ENCODE measurements at regions not wholly inside any gene's neighbourhood (a gene's known extent, or its start where the extent isn't known, plus 50 kb on each side); places are given as distances from the start of the nearest gene placed in this dataset.
"Not testable (repeated sequence)": the region's sequence is repeated elsewhere in the genome, so short reads cannot be mapped to it uniquely, and the experiment has no call there.

DNA sequence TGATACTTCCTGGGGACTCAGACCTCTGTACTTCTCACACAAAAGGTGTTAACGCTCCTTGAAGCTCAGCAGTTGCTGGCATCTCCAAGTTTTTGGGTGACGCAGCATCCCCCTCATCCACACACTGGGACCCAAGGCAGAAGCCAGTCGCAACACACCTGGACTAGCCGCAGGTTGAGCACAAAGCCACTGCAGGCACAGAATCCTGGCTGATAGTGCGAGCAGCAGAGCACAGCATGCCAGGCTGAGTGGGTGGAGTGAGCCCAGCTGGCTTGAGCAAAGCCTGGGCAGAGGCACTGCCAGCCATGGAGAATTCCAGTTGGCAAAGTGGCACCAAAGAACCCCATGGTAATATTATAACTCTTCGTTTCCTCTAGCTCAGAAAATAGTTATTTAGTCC, 873.2 kb upstream of the NDST4 start:
- WGBS, 2 donors = 86 to 87% methylated on average over 6 of the region's 6 CpGs
- no peak for DNase-seq
- no peak overlapping the region for H3K27ac ChIP-seq
- no peak for TF ChIP-seq POLR2AphosphoS5 (IDR thresholded peaks at IDR 0.05)
- TF ChIP-seq POLR2A (IDR thresholded peaks at IDR 0.05) = no peak
- TF ChIP-seq EP300 (IDR thresholded peaks at IDR 0.05) = no peak
- TF ChIP-seq CTCF (IDR thresholded peaks at IDR 0.05) = no peak
- no peaks in the 10 kb centered on the region for H3K4me1 ChIP-seq
- no peaks in the 10 kb centered on the region for H3K9me3 ChIP-seq
- intact Hi-C loops (cut with DNase I) = no loop called here
- H3K27me3 ChIP-seq = no peaks in the 10 kb centered on the region
- H3K4me3 ChIP-seq = no peak overlapping the region
- no peaks in the 10 kb centered on the region for H3K36me3 ChIP-seq

DNA sequence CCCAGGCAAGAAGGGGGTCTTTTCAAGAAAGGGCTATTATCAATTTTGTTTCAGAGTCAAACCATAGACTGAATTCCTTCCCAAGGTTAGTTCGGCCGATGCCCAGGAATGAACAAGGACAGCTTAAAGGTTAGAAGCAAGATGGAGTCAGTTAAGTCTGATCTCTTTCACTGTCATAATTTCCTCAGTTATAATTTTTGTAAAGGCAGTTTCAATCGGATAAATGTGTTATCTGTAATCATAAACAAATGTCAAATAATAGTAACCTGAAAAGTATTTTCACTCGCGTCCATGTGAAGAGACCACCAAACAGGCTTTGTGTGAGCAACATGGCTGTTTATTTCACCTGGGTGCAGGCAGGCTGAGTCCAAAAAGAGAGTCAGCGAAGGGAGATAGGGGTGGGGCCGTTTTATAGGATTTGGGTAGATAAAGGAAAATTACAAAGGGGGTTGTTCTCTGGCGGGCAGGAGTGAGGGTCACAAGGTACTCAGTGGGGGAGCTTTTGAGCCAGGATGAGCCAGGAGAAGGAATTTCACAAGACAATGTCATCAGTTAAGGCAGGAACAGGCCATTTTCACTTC, 862.1 kb upstream of the NDST4 start:
- H3K9me3 ChIP-seq; H3K27me3 ChIP-seq; H3K4me1 ChIP-seq; DNase-seq; H3K4me3 ChIP-seq; H3K27ac ChIP-seq; intact Hi-C loops (cut with DNase I); H3K36me3 ChIP-seq: not testable (repeated sequence)
- 66 to 69% methylated on average over 8 of the region's 8 CpGs for WGBS, 2 donors

DNA sequence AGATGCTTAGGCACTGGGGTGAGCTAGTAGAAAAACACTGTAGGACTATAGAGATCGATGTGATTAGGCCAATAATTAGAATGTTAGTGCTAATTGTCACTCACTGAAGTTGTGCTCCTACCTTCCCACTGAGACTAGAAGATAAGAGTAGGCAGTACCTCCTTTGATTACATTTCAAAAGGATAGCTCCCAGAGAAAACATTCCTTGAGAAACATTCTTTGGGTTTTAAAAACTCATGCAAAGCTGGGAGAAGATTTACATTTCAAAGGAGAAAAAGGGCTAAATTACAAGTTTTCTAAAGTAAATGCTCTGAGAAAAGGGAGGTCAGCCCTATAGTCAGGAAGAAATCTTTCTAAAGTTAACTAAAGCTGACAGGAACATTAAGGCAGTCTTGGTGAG, 860.3 kb upstream of the NDST4 start:
- H3K4me3 ChIP-seq = no peak overlapping the region
- no peak for DNase-seq
- no peaks in the 10 kb centered on the region for H3K9me3 ChIP-seq
- H3K4me1 ChIP-seq = no peaks in the 10 kb centered on the region
- WGBS, 2 donors = 5 to 25% methylated on average over 1 of the region's 1 CpG
- TF ChIP-seq CTCF (IDR thresholded peaks at IDR 0.05) (no peak), EP300 (IDR thresholded peaks at IDR 0.05) (no peak), POLR2AphosphoS5 (IDR thresholded peaks at IDR 0.05) (no peak), POLR2A (IDR thresholded peaks at IDR 0.05) (no peak)
- no peak overlapping the region for H3K27ac ChIP-seq
- no peaks in the 10 kb centered on the region for H3K27me3 ChIP-seq
- H3K36me3 ChIP-seq = no peaks in the 10 kb centered on the region
- intact Hi-C loops (cut with DNase I) = no loop called here

GRCh38 chr4:115972967-115973366, 859.5 kb upstream of the NDST4 start:
- intact Hi-C loops (cut with DNase I) = no loop called here

GRCh38 chr4:115970859-115971258, 857.4 kb upstream of the NDST4 start:
- Histone ChIP-seq H3K27ac (no peak overlapping the region), H3K36me3 (no peaks in the 10 kb centered on the region), H3K9me3 (no peaks in the 10 kb centered on the region), H3K4me1 (no peaks in the 10 kb centered on the region), H3K4me3 (no peak overlapping the region), H3K27me3 (no peaks in the 10 kb centered on the region)
- no peak for DNase-seq
- WGBS, 2 donors = 85 to 89% methylated on average over 2 of the region's 2 CpGs
- TF ChIP-seq EP300 (IDR thresholded peaks at IDR 0.05) = no peak
- no peak for TF ChIP-seq POLR2AphosphoS5 (IDR thresholded peaks at IDR 0.05)
- no peak for TF ChIP-seq CTCF (IDR thresholded peaks at IDR 0.05)
- no peak for TF ChIP-seq POLR2A (IDR thresholded peaks at IDR 0.05)
- intact Hi-C loops (cut with DNase I) = no loop called here

More at GRCh38 chr4:115972967-115973366, 859.5 kb upstream of the NDST4 start:
- DNase-seq = no peak
- H3K9me3 ChIP-seq = no peaks in the 10 kb centered on the region
- WGBS, 2 donors = 78 to 83% methylated on average over 2 of the region's 2 CpGs
- H3K27me3 ChIP-seq = no peaks in the 10 kb centered on the region
- H3K27ac ChIP-seq = no peak overlapping the region
- H3K4me3 ChIP-seq = no peak overlapping the region
- TF ChIP-seq CTCF (IDR thresholded peaks at IDR 0.05) (no peak), EP300 (IDR thresholded peaks at IDR 0.05) (no peak), POLR2AphosphoS5 (IDR thresholded peaks at IDR 0.05) (no peak), POLR2A (IDR thresholded peaks at IDR 0.05) (no peak)
- H3K36me3 ChIP-seq = no peaks in the 10 kb centered on the region
- no peaks in the 10 kb centered on the region for H3K4me1 ChIP-seq

All from sigmoid colon (tissue), 6 donors.